Activated CD8-positive, alpha-beta memory T cell treated with anti-CD3 and anti-CD28 coated beads, Interleukin-2, amount 10 ng/mL, durations not matched to agents 7 days and 5 days (primary cell): ENCODE measurements at regions not wholly inside any gene's neighbourhood (a gene's known extent, or its start where the extent isn't known, plus 50 kb on each side); places are given as distances from the start of the nearest gene placed in this dataset.

Experiments
- ATAC-seq: fragments of 150-1000 bp; cut with Tn5 transposase; one replicate; pipeline ENCODE4 v1.10.0; 2021; ENCODE audit warnings: moderate library complexity
- CTCF ChIA-PET: fragments of 350-600 bp; sonication (Branson Sonifier 250); formaldehyde crosslinking; loops from one replicate; lab custom pipeline; 2021; ENCODE audit warnings: antibody characterized with exemption; lab: Charles Lee
- DNase-seq: peaks from one replicate; pipeline ENCODE4 v3.0.0-alpha.2; 2020
- H3K27ac Mint-ChIP-seq: one replicate; pipeline ENCODE4 v1.8.0; 2021; ENCODE audit warnings: mild to moderate bottlenecking, mixed read lengths
- H3K27me3 Mint-ChIP-seq: one replicate; pipeline ENCODE4 v1.8.0; 2021; ENCODE audit warnings: mixed read lengths
- H3K36me3 Mint-ChIP-seq: one replicate; pipeline ENCODE4 v1.8.0; 2021; ENCODE audit warnings: mild to moderate bottlenecking, mixed read lengths
- H3K4me1 Mint-ChIP-seq: one replicate; pipeline ENCODE4 v1.8.0; 2021; ENCODE audit warnings: mixed read lengths
- H3K4me3 Mint-ChIP-seq: one replicate; pipeline ENCODE4 v1.8.0; 2021; ENCODE audit warnings: mild to moderate bottlenecking, moderate library complexity, mixed read lengths
- H3K9me3 Mint-ChIP-seq: one replicate; pipeline ENCODE4 v1.8.0; 2022; ENCODE audit warnings: low read depth, mixed read lengths

DNA sequence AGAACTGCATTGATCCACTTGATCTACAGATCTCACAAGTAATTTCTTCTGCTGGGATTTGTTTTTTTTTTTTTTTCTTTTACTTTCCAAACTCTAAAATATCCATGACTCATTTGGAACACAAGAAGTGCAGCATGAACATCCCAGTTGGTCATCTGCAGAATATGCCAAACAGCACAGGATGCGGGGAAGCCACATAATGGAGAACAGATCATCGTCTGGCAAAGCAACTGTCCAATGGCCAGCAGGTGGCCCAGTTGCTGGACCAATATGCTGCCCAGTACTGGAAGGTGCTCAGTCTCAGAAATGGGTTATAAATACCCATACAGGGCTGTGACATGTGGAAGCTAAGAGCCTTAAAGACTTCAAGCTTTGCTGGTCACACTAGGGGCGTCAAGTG is 221.3 kb upstream of the TAS2R1 start:
- ATAC-seq: no peak

DNA sequence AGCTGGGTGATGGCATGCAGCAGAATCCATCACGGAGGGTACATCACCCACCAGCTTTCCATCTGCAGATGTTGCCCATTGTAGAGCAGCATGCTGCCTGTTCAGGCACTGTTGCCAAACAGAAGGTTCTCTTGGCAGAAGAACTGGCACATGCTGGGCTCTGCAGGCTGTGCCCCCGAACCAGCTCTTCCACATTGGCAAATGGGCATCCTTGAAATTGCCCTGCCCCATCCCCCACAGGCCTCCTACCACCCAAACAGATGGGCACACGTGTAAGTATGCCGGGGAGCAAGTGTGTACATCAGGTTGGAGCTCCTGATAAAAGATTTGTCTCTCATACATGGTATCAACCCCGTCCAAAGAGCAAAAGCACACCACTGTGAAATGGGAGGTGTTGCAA is 220.3 kb upstream of the TAS2R1 start:
- Mint-ChIP-seq H3K4me1 (no peaks in the 10 kb centered on the region), H3K27ac (no peak overlapping the region), H3K9me3 (peaks cover 2% of the 10 kb centered on the region), H3K4me3 (no peak overlapping the region), H3K27me3 (no peaks in the 10 kb centered on the region), H3K36me3 (no peaks in the 10 kb centered on the region)
- DNase-seq (no peak), ATAC-seq (no peak)
- CTCF ChIA-PET: no interaction called here

More for the DNA sequence above, 221.3 kb upstream of the TAS2R1 start:
- Mint-ChIP-seq H3K4me3 (no peak overlapping the region), H3K9me3 (peaks cover 2% of the 10 kb centered on the region), H3K4me1 (no peaks in the 10 kb centered on the region), H3K27me3 (no peaks in the 10 kb centered on the region), H3K27ac (no peak overlapping the region), H3K36me3 (no peaks in the 10 kb centered on the region)
- DNase-seq: no peak
- CTCF ChIA-PET: no interaction called here

DNA sequence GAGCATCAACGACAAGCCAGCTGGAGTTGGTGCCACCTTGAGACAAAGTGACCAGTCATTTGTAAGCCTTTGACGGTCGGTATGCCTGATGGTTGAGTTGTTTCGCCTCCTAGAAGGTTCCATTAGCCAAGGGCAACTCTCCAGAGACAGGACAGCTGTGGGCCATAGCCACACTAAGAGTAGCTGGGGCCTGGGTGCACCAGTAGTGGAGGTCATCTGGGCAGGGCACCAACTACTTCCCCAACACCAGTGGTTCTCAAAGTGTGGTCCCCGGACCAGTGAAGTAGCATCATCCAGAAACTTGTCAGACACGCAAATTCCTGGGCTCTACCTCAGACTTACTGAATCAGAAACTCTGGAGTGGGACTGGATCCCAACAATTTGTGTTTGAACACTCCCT is 217.5 kb upstream of the TAS2R1 start:
- ATAC-seq (no peak), DNase-seq (no peak)
- CTCF ChIA-PET: no interaction called here
- no peaks in the 10 kb centered on the region for H3K4me1 Mint-ChIP-seq
- no peaks in the 10 kb centered on the region for H3K27me3 Mint-ChIP-seq
- H3K36me3 Mint-ChIP-seq: no peaks in the 10 kb centered on the region
- H3K4me3 Mint-ChIP-seq: no peak overlapping the region
- no peak overlapping the region for H3K27ac Mint-ChIP-seq
- peaks cover 3% of the 10 kb centered on the region for H3K9me3 Mint-ChIP-seq

DNA sequence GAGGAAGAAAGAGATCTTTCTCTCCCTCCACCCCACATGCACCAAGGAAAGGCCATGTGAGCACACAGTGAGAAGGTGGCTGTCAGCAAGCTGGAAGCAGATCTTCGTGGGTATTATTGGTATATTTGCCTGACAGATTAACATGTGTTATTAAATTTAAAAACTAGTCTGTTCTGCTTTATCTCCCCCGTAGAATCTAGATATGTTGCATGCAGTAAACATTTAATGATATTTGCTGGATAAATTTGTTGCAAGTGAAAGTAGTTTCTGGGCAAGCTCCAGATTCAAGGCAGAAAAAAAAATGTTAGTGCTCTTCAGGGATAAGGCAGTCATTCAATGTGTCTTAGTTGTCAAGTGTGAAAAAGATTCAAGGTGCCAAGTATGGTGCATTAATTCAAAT is 215.0 kb upstream of the TAS2R1 start:
- H3K4me1 Mint-ChIP-seq: no peaks in the 10 kb centered on the region
- H3K36me3 Mint-ChIP-seq: no peaks in the 10 kb centered on the region
- DNase-seq (no peak), ATAC-seq (no peak)
- no peak overlapping the region for H3K27ac Mint-ChIP-seq
- H3K4me3 Mint-ChIP-seq: no peak overlapping the region
- no peaks in the 10 kb centered on the region for H3K27me3 Mint-ChIP-seq
- H3K9me3 Mint-ChIP-seq: peaks cover 3% of the 10 kb centered on the region
- CTCF ChIA-PET: no interaction called here

DNA sequence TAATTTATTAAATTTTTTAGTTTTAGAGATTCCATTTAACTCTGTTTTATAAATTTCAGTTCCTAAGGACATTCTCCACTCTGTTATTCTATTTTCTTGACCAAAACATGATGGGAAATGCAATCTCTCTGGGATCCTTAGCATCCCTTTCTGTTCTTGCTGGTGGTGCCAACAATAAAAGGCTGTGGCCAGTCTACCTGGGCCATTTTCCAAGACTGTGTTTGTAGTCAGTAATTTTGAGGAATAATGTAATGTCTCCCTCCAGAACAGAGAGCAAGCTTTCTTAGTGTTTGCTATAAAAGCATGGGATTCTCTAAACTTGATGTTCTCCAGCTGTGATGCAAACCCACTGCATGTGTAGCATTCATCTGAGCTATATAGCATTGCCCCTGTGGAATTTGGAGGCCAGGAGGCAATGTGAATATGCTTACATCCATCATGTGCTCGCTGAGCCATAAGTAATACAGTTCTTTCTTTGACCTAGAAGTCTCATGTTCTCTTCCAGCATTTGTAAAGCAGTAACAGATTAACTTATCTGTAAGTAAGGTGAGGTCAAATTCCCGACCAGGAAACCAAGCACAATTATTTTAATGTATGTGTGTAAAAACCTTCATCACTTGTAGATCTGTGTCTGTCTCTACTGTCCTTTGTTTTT is 211.5 kb upstream of the TAS2R1 start:
- CTCF ChIA-PET: no interaction called here
- H3K4me1 Mint-ChIP-seq: no peaks in the 10 kb centered on the region
- H3K4me3 Mint-ChIP-seq: no peak overlapping the region
- DNase-seq (no peak), ATAC-seq (no peak)
- no peaks in the 10 kb centered on the region for H3K36me3 Mint-ChIP-seq
- no peak overlapping the region for H3K27ac Mint-ChIP-seq
- H3K9me3 Mint-ChIP-seq: peaks cover 6% of the 10 kb centered on the region
- no peaks in the 10 kb centered on the region for H3K27me3 Mint-ChIP-seq

DNA sequence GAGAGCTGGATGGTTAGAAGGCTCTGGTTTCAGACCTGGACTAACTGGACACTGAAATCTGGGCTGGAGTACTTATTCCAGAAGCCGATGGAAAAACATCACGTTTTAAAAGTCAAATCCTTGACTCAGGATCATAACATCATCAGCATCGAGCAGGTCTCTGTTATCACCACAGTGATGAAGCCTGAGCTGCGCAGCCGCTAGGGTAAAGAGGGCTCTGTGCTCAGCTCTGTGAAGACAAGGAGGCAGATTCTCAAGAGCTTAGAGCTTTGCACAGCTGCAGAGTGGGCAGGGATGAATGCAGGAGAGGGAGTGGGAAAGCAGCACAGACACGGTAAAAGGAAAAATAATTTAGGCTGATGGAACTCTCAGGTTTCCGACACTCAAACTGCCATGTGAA is 208.8 kb upstream of the TAS2R1 start:
- H3K27me3 Mint-ChIP-seq: no peaks in the 10 kb centered on the region
- H3K9me3 Mint-ChIP-seq: peaks cover 6% of the 10 kb centered on the region
- DNase-seq (no peak), ATAC-seq (no peak)
- H3K36me3 Mint-ChIP-seq: no peaks in the 10 kb centered on the region
- no peak overlapping the region for H3K4me3 Mint-ChIP-seq
- CTCF ChIA-PET: no interaction called here
- H3K4me1 Mint-ChIP-seq: no peaks in the 10 kb centered on the region
- no peak overlapping the region for H3K27ac Mint-ChIP-seq

DNA sequence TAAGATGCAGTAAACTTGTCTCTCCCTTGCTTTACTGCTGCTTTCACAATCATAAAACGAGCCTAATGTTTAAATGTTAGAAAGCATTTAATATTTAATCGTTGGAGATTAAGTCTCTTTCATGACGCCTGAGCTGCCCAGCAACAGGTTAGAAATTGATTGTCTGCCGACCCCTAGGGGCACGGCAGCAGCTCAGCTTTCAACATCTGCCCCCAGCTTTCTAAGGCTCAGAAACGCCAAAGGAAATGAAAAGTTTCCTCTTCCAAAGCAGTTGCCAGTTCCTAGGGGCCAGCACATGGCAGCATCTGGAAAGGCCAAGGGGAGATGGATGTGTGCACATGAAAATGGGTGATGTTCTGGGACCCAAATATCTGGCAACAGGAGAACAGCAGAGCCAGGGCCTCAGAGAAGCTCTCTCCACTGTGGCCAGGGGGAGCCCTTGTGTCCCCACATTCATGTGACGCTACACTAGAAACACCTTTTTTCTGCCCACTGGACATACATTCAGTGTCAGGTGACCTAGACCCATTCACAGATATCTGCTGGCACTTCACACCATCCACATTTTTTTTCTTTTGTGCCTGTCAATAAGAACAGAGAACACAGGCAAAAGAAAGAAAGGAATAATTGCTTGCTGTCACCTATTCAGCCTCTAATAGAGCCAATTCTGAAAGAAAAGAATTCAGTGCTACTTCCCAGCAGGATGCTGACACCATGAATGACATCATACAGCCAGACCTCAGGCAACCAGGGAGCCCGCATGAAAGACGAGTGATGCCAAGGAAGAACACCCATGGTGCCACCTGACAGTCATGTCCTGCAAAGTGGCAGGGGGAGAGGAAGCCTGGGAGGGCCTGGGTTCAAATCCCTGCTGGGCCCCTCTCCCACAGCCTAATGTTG is 205.0 kb upstream of the TAS2R1 start:
- H3K4me3 Mint-ChIP-seq: no peak overlapping the region
- no peaks in the 10 kb centered on the region for H3K27me3 Mint-ChIP-seq
- CTCF ChIA-PET: no interaction called here
- H3K4me1 Mint-ChIP-seq: no peaks in the 10 kb centered on the region
- no peak overlapping the region for H3K27ac Mint-ChIP-seq
- H3K9me3 Mint-ChIP-seq: peaks cover 3% of the 10 kb centered on the region
- no peak for ATAC-seq
- DNase-seq: no peak
- H3K36me3 Mint-ChIP-seq: no peaks in the 10 kb centered on the region

DNA sequence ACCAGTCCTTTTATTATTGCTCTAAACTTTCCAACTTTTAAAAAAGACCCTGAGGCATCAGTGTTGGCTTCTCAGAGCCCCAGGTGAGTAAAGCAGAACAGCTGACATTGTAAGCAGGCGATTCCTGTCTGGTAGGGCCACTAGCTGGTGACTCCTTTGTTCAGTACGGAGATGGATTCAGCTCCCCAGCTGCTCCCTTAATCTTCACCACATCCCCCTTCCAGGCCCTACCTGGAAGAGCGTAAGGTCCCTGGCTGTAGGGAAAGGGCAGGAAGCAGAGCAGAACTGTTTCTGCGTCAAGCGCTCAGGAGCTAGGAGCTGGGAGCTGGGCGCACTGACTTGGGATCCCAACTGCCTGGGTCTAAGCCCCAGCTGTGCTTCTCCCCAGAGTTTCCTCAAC is 203.7 kb upstream of the TAS2R1 start:
- DNase-seq: no peak
- CTCF ChIA-PET: no interaction called here
- Mint-ChIP-seq H3K27ac (no peak overlapping the region), H3K4me3 (no peak overlapping the region), H3K36me3 (no peaks in the 10 kb centered on the region), H3K4me1 (no peaks in the 10 kb centered on the region), H3K9me3 (peaks cover 3% of the 10 kb centered on the region), H3K27me3 (no peaks in the 10 kb centered on the region)
- ATAC-seq: no peak

DNA sequence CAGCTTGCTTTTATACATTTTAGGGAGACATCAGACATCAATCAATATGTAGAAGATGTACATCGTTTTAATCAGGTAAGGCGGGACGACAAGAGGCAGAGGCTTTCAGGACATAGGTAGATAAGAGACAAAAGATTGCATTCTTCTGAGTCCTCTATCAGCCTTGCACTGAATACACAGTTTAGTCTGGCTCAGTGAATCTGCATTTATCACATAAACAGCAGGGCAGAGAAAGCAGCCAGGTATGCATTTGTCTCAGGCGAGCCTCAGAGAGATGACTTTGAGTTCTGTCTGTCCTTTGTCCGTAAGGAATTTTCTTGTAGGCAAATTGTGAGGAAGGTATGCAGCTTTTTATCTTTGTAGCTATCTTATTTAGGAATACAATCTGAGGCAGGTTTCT is 202.8 kb upstream of the TAS2R1 start:
- Mint-ChIP-seq H3K4me1 (no peaks in the 10 kb centered on the region), H3K4me3 (no peak overlapping the region), H3K27ac (no peak overlapping the region), H3K27me3 (no peaks in the 10 kb centered on the region), H3K36me3 (no peaks in the 10 kb centered on the region), H3K9me3 (peaks cover 3% of the 10 kb centered on the region)
- DNase-seq: no peak
- CTCF ChIA-PET: no interaction called here
- ATAC-seq: no peak

DNA sequence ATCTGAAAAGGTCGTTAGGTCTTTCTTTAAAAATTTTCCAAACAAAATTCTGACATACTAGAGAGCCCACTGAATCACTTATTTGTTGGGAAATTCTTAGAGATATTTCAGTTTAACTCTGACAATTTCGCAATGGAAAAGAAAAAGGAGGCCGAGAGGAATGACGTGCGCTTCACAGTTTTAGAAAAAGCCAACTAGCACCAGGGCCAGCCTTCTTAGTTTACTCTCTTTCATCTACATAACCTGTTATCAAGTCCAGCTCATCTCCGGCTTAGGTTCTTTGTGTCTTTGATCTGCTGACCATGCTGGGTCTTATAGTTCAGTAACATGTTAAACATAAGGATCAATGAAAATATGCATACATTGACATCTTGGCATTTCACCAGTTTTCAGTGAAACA is 201.7 kb upstream of the TAS2R1 start:
- Mint-ChIP-seq H3K36me3 (no peaks in the 10 kb centered on the region), H3K9me3 (peaks cover 2% of the 10 kb centered on the region), H3K4me1 (no peaks in the 10 kb centered on the region), H3K27ac (no peak overlapping the region), H3K27me3 (no peaks in the 10 kb centered on the region), H3K4me3 (no peak overlapping the region)
- DNase-seq: no peak
- CTCF ChIA-PET: no interaction called here
- ATAC-seq: no peak

DNA sequence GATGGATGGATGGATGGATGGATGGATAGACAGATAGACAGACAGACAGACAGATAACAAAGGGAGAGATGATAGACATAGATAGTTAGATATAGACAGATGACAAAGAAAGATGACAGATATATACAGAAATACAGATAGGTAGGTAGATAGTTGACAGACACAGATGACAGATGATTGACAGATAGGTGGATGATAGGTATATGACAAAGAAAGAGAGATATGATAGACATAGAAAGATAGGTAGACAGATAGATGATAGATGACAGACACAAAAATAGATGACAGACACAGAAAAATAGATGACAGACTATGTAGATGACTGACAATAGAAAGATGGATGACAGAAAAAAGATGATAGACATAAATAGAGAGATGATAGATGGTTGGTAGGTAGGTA is 200.0 kb upstream of the TAS2R1 start:
- no peak overlapping the region for H3K4me3 Mint-ChIP-seq
- no peaks in the 10 kb centered on the region for H3K27me3 Mint-ChIP-seq
- H3K36me3 Mint-ChIP-seq: no peaks in the 10 kb centered on the region
- no peak for ATAC-seq
- no peak for DNase-seq
- H3K9me3 Mint-ChIP-seq: no peaks in the 10 kb centered on the region
- no peak overlapping the region for H3K27ac Mint-ChIP-seq
- CTCF ChIA-PET: no interaction called here
- no peaks in the 10 kb centered on the region for H3K4me1 Mint-ChIP-seq

DNA sequence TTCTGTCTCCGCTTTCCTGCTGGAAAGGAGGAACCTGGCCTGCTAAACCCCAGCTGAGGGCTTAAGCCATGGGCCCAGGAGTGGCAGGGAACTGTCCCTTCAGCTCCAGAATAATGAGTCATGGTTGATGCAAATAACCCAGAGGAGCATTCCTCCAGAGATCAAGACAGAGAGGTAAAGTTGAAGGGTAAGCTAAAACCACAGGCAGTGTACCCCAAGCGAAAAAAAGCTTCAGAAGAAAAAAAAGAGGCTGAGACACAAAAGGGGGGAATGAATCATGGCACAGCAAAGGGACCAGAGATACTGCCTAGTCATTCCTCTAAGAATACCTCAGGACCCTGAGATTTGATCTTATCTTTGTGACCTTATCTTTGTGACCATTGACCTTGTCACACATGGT is 199.5 kb upstream of the TAS2R1 start:
- no peak for DNase-seq
- Mint-ChIP-seq H3K27ac (no peak overlapping the region), H3K9me3 (no peaks in the 10 kb centered on the region), H3K36me3 (no peaks in the 10 kb centered on the region), H3K4me1 (no peaks in the 10 kb centered on the region), H3K27me3 (no peaks in the 10 kb centered on the region), H3K4me3 (no peak overlapping the region)
- no peak for ATAC-seq
- CTCF ChIA-PET: no interaction called here

DNA sequence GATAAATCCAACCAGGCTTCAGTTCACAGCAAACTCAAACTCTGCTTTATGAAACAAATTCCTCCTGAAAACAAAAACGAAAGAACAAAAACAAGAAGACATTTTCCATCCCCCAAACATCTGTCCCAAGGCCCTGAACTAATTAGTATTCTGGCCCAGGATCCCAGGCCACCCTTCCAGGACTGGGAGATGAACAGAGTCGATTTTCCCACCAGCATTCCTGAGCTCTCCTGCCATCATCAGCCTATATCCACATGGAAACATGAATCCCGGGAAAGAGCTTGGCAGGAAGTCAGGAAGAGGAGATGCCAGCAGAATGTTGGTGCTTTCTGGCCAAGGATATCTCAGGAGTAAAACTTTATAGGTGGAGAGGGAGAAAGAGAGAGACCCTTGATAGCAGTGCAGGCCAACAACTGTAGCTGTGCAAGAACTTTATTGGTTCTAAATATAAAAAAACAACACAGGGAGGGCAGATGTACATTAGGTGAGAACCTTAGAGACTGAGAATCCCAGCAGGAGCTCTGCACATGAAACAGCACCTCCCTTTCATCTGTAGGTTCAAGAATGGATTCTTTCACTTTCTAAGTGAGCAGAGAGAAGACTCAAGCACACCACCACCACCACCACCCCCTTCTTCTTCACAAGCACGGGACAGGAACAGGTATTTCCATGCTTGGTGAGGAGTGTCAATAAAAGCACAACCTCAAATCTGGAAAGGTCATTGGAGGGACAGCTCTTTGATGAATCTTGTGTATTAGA is 190.7 kb upstream of the TAS2R1 start:
- Mint-ChIP-seq H3K9me3 (no peaks in the 10 kb centered on the region), H3K4me1 (no peaks in the 10 kb centered on the region), H3K27me3 (no peaks in the 10 kb centered on the region), H3K4me3 (no peak overlapping the region), H3K27ac (no peak overlapping the region), H3K36me3 (no peaks in the 10 kb centered on the region)
- no peak for DNase-seq
- ATAC-seq: no peak
- CTCF ChIA-PET: no interaction called here
